HPDE6-E6E7 (cell line): ENCODE measurements at regions not wholly inside any gene's neighbourhood (a gene's known extent, or its start where the extent isn't known, plus 50 kb on each side); places are given as distances from the start of the nearest gene placed in this dataset.
"Not testable (repeated sequence)": the region's sequence is repeated elsewhere in the genome, so short reads cannot be mapped to it uniquely, and the experiment has no call there.

Experiments used
- DNase-seq: peaks from one replicate; pipeline ENCODE4 v3.0.0; 2011; ENCODE audit warnings: missing footprints; ENCODE audit errors: extremely low spot score

GRCh38 chr2:40564184-40564583 is 112.3 kb upstream of the SLC8A1 start:
- DNase-seq = no peak

GRCh38 chr2:40579247-40579646 is 127.4 kb upstream of the SLC8A1 start:
- DNase-seq = no peak

DNA sequence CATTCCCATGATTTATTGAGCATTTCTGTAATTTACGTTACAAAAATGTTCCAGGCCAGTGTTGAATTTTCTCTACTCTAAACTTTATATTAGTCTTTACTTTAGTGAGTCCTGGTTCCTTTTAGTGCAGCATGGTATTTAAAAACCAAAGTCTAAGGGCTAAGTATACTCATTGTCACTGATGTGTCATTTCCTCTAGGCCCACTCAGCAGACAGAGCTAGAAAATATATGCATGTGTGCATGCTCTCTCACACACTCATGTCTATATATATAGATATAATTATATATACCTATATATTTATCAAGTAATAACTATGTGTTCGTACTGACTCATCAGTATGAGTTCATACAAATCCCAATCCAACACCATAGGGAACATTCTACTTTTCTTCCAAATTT is 132.5 kb upstream of the SLC8A1 start:
- DNase-seq = no peak

DNA sequence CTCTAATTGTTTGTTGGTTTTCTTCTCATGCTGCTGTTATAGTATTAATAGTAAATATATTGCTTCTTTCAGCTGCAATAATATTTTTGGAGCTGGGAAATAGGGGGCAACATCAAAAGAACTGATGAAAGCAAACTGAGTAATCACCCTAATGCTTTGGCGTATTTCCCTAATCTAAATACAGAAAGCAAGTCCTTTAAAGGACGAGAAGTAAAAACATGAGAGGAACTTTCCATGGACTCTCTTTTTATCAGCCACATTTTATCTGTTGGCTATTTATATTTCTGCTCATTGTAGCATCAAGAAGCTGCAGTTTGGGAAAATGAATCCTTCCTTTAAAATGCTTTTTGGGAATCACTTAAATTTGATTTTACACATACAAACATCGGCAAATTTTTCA is 139.9 kb upstream of the SLC8A1 start:
- DNase-seq = no peak

GRCh38 chr2:40592218-40592617 is 140.3 kb upstream of the SLC8A1 start:
- DNase-seq = no peak

DNA sequence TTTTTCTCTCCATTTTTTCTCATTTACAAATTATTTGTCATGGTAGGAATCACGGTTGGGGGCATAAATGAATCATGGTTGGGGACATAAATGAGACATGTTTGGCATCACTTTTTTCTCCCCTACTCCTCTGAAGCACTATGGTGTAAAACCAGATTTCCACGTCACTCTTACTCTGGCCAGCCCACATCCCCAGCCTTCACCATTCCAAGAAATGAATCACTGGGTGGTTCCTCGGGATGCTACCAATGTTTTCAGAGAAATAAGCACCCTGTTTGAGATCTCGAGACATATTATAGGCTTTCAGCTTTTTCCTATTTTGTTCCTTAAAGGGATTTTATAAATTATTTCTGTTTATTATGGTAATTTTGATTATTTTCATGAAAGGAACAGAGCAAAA is 155.0 kb upstream of the SLC8A1 start:
- peak; percentile 4 for DNase-seq

GRCh38 chr2:40611196-40611595 is 159.3 kb upstream of the SLC8A1 start:
- DNase-seq = no peak

DNA sequence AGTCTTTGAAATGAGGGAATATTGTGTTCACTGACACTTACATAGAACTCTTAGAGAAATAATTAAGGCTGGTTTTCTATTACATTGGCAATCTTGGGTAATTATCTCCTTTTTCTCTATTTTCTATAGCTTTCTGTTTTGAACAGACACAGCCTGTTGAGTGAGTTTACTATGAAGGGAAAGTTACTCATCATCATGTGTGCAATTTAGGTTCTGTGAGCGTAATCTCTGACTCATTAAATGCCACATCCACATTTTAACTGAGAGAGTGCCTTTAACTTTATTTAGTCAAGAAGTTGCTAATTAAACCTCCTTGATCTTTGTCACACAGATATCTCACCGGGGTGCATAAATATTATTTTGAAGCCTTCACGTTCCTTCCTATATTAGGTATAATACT is 174.0 kb upstream of the SLC8A1 start:
- peak; percentile 46 for DNase-seq

DNA sequence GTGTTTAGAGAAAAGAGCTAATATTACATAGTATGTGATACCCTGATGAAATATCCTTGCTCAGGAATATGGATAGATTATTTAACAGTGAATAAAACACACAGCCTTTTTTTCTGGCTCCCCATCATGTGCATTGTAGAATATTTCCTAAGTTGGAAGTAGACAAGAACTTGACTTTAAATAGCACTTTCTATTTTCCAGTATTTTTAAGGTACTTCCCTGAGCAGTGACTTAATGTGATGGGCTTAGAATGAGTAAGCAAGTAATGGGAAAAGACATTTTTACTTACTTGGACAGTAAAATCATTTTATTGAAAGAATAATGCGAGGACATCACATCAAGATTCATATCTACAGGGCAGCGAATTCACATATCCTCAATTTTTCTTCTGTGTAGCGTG is 176.7 kb upstream of the SLC8A1 start:
- DNase-seq = no peak

DNA sequence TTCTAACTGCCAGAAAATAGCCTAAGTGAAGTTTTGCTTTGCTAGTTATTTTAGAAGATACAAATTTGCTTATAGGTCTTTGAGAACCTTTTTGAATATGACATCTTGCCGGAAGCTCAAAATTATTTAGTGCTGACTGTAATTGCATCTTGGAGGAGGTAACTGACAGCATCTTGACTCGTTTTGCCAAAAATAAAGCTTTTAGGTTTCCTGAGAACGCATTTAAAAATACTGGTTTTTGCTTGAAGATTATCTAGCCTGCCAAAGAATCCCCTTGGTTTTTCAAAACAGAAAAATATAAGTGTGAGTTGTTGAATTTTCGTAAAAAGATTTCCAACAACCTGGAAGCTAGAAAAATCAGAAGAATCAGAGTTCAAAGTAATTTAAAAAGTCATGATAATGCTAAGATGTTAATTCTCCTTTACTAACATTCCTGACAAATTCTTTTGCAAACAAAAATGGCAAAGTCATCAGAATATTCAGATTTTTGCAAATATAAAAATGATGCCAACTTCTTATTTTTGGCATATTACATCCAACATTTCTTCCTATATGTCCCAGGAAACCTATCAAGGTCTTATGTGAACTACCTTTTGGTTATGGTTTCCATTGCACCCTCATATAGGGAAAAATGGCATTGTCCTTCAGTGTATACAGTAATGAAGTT is 178.0 kb upstream of the SLC8A1 start:
- no peak for DNase-seq

GRCh38 chr2:40639320-40639719 is 187.4 kb upstream of the SLC8A1 start:
- no peak for DNase-seq

DNA sequence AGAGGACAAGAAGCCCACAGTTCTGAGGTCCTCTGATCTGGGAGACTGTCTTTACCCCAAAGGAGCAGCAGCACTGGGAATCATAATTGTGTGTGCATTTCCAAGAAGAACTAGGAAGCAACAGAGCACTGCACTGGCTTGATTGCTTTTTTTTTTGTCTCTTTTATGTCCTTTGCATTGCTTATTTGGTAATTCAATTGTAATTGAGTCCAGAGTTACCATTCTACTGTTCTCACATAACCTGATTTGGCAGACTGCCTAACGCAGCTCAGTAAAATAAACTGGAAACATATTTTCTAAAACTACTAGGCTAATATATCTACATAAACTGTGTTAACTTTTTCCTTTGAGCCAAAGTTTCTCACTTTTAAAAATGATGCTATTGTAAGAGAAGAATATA is 190.3 kb upstream of the SLC8A1 start:
- no peak for DNase-seq

DNA sequence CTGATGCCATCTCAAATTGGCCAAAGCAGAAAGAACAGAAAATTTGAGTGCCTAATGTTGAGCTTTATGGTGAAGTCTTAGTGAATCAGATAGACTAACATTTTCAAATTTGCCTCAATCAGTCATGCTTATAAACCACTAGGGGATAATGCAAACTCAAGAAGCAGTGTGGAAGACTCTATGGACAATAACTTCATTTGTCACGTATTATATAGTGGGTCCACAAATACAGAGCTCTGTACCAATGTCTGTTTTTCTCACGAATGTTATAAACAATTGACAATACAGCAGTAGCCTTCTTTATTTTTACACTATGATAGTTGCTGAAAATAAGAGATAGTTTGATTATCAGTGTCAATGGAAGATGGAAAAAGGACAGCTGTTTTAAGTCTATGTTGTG is 190.8 kb upstream of the SLC8A1 start:
- DNase-seq = no peak

- no peak for DNase-seq
These were observed 194.8 kb upstream of the SLC8A1 start for GRCh38 chr2:40646642-40647041.

DNA sequence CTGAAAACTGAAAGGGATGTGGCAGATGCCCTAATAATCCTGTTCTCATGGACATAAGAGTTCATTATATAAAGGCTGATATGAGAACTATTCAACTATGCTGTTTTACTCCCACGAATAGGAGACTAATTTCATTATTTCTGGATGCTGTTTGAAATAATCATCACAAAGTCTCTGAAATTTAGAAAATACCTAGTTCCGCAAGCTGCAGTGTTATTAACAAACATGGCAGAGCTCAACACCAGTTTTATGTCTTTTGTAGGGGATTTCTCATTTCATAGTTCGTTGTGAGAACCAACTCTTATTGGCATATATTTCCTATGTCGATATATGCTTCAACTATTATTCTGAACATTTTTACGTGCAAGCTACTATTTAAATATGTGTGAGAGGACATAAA is 200.3 kb upstream of the SLC8A1 start:
- no peak for DNase-seq

DNA sequence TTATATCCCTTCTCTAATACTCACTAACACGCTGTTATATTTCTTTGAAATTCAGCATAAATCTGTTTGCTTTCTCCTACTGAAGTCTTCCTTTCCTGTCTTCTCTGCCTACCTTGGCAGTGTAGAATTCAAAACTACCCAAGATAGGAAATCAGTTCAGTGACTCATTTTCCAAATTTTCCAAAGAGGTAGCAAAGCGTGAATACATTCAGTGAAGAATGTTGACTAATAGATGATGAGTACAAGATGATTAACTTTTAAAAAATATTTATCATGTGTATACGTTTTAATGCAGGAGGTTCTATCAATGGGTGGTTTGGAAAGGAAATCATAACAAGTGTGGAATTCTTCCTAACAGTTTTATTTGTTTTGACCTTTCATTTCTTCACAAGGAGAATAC is 201.9 kb upstream of the SLC8A1 start:
- DNase-seq = peak; percentile 1

GRCh38 chr2:40654346-40654745 is 202.5 kb upstream of the SLC8A1 start:
- DNase-seq = no peak

GRCh38 chr2:40658941-40659340 is 207.1 kb upstream of the SLC8A1 start:
- DNase-seq = peak; percentile 9

- no peak for DNase-seq
These were observed 213.8 kb upstream of the SLC8A1 start for GRCh38 chr2:40665493-40666232.

GRCh38 chr2:40666398-40666797 is 214.5 kb upstream of the SLC8A1 start:
- no peak for DNase-seq

GRCh38 chr2:40668425-40668824 is 216.5 kb upstream of the SLC8A1 start:
- no peak for DNase-seq

DNA sequence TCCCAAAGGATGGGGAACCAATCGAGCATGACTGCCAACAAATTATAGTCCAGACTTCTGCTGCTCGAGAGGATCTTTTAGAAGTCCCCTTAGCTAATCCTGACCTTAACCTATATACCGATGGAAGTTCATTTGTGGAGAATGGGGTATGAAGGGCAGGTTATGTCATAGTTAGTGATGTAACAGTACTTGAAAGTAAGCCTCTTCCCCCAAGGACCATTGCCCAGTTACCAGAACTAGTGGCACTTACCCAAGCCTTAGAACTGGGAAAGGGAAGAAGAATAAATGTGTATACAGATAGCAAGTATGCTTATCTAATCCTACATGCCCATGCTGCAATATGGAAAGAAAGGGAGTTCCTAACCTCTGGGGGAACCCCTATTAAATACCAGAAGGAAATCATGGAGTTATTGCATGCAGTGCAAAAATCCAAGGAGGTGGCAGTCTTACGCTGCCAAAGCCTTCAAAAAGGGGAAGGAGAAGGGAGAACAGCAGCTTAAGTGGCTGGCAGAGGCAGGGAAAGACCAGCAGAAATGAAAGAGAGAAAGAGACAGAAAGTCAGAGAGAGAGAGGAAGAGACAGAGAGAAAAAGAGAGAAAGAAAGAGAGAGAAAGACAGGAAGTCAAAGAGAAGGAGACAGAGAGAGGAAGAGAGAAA is 224.4 kb upstream of the SLC8A1 start:
- DNase-seq = not testable (repeated sequence)

DNA sequence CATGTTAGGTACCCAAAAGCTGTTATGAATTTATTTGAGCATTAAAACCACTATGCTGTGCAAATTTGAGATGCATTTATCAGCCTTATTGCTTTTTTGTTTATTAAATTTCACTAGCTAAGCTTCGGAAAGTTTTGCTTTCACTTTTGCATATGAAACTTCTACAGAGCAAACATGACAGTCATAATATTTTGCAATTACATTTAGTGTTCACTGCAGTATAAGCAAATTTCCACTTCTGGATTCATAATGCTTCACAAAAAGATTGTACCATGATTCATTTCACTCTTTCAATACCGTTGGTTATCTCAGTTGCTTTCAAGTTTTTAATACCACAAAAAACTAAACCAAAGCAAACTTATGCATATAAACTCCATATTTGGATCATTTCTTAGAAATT is 228.7 kb upstream of the SLC8A1 start:
- no peak for DNase-seq
